HG03025 (cell line): ENCODE measurements at regions not wholly inside any gene's neighbourhood (a gene's known extent, or its start where the extent isn't known, plus 50 kb on each side); places are given as distances from the start of the nearest gene placed in this dataset.
"Not testable (repeated sequence)": the region's sequence is repeated elsewhere in the genome, so short reads cannot be mapped to it uniquely, and the experiment has no call there.

Experiments
- ATAC-seq: cut with Tn5 transposase; IDR thresholded peaks from one replicate; pipeline ENCODE4 v1.9.1; 2021; ENCODE audit warnings: mild to moderate bottlenecking, moderate library complexity; ENCODE audit not compliant: unreplicated experiment, low FRiP score

- ATAC-seq, result no peak
Observed at GRCh38 chrX:78603908-78604307, 55.2 kb downstream of the RTL3 start.

- no peak for ATAC-seq
Observed at GRCh38 chrX:78595901-78596502, 63.1 kb downstream of the RTL3 start.

- no peak for ATAC-seq
Observed at GRCh38 chrX:78593701-78594100, 65.4 kb downstream of the RTL3 start.

- no peak for ATAC-seq
Observed at GRCh38 chrX:78592030-78592429, 67.1 kb downstream of the RTL3 start.

- no peak for ATAC-seq
Observed at GRCh38 chrX:78574306-78574705, 84.8 kb downstream of the RTL3 start.

GRCh38 chrX:78573630-78574029 is 85.5 kb downstream of the RTL3 start:
- ATAC-seq, result no peak

- ATAC-seq, result no peak
Observed at GRCh38 chrX:78571849-78572248, 87.3 kb downstream of the RTL3 start.

GRCh38 chrX:78555401-78555980 is 103.6 kb downstream of the RTL3 start:
- no peak for ATAC-seq

- not testable (repeated sequence) for ATAC-seq
Observed at GRCh38 chrX:78552628-78553027, 106.5 kb downstream of the RTL3 start.

GRCh38 chrX:78548012-78548411 is 111.1 kb downstream of the RTL3 start:
- ATAC-seq, result no peak

- ATAC-seq, result no peak
Observed at GRCh38 chrX:78545233-78545632, 113.9 kb downstream of the RTL3 start.

GRCh38 chrX:78543281-78543680 is 115.8 kb downstream of the RTL3 start:
- no peak for ATAC-seq

- no peak for ATAC-seq
Observed at GRCh38 chrX:78540171-78540570, 119.0 kb downstream of the RTL3 start.

GRCh38 chrX:78534221-78534620 is 124.9 kb downstream of the RTL3 start:
- ATAC-seq, result no peak

GRCh38 chrX:78532363-78532762 is 126.8 kb downstream of the RTL3 start:
- ATAC-seq, result no peak

- no peak for ATAC-seq
Observed at GRCh38 chrX:78527818-78528217, 131.3 kb downstream of the RTL3 start.

GRCh38 chrX:78527263-78527662 is 131.9 kb downstream of the RTL3 start:
- ATAC-seq, result no peak

GRCh38 chrX:78522601-78523000 is 136.5 kb downstream of the RTL3 start:
- ATAC-seq, result no peak

GRCh38 chrX:78517124-78517523 is 142.0 kb downstream of the RTL3 start:
- peak; percentile 72 for ATAC-seq

GRCh38 chrX:78514852-78515251 is 144.3 kb downstream of the RTL3 start:
- ATAC-seq, result no peak

GRCh38 chrX:78513971-78514738 is 145.0 kb downstream of the RTL3 start:
- ATAC-seq, result no peak

- no peak for ATAC-seq
Observed at GRCh38 chrX:78506248-78506647, 152.9 kb downstream of the RTL3 start.
